T-helper 1 cell treated with Interleukin-12 subunit alpha and Interleukin-12 subunit beta and Interleukin-4 antibody, amounts not matched to agents 30 μg/mL and 1 μg/mL, for 36 hours (primary cell): ENCODE measurements at regions not wholly inside any gene's neighbourhood (a gene's known extent, or its start where the extent isn't known, plus 50 kb on each side); places are given as distances from the start of the nearest gene placed in this dataset.

Source experiments
- H3K27ac Mint-ChIP-seq: one replicate; pipeline ENCODE4 v1.8.0; 2021; ENCODE audit warnings: mild to moderate bottlenecking, mixed read lengths
- H3K27me3 Mint-ChIP-seq: one replicate; pipeline ENCODE4 v1.8.0; 2021; ENCODE audit warnings: low read depth, mixed read lengths
- H3K36me3 Mint-ChIP-seq: one replicate; pipeline ENCODE4 v1.8.0; 2021; ENCODE audit warnings: low read depth, mixed read lengths
- H3K4me1 Mint-ChIP-seq: one replicate; pipeline ENCODE4 v1.8.0; 2021; ENCODE audit warnings: low read depth, mixed read lengths
- H3K4me3 Mint-ChIP-seq: one replicate; pipeline ENCODE4 v1.8.0; 2021; ENCODE audit warnings: mild to moderate bottlenecking, moderate library complexity, mixed read lengths
- H3K9me3 Mint-ChIP-seq: one replicate; pipeline ENCODE4 v1.8.0; 2021; ENCODE audit warnings: mixed read lengths

DNA sequence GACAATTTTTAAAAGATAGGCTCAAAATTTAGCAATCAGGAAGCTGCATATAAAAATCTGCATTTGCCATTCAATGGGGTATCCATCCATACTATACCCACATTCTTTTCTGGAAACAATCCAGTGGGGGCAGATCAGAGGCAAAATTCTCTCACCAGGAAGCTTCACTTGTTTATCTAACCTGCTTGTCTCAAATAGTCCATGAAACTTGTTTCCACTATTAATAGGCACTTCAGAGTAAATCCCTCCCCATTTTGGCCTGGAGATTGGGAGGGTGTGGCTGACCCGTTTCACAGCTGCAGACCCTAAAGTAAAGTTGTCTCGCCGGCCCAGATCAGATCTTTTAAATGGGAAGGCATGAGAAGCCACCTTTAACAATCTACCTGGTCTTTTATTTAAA is 139.4 kb upstream of the CPNE8 start:
- no peaks in the 10 kb centered on the region for H3K4me1 Mint-ChIP-seq
- no peaks in the 10 kb centered on the region for H3K9me3 Mint-ChIP-seq
- no peak overlapping the region for H3K27ac Mint-ChIP-seq
- no peaks in the 10 kb centered on the region for H3K27me3 Mint-ChIP-seq
- no peak overlapping the region for H3K4me3 Mint-ChIP-seq
- H3K36me3 Mint-ChIP-seq = no peaks in the 10 kb centered on the region

DNA sequence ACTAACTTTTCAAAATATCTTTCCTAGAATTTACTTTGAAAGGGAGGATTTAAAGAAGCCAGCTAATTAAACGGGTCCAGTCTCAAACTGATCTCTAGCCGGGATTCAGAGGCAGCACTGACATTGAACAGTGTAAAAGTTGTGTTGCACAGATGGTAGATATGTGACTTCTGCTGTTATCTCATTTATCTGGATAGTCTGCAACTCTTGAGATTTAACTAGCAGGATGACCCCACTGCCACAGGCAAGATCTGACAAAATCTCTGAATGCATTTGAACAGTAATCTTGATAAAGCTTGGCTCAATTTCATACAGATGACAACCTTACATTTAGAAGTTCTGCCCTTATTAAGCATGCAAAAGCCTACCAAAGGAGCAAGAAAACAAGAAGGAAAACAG is 138.0 kb upstream of the CPNE8 start:
- no peaks in the 10 kb centered on the region for H3K36me3 Mint-ChIP-seq
- H3K9me3 Mint-ChIP-seq = no peaks in the 10 kb centered on the region
- H3K27me3 Mint-ChIP-seq = no peaks in the 10 kb centered on the region
- H3K4me3 Mint-ChIP-seq = no peak overlapping the region
- H3K27ac Mint-ChIP-seq = no peak overlapping the region
- H3K4me1 Mint-ChIP-seq = no peaks in the 10 kb centered on the region

DNA sequence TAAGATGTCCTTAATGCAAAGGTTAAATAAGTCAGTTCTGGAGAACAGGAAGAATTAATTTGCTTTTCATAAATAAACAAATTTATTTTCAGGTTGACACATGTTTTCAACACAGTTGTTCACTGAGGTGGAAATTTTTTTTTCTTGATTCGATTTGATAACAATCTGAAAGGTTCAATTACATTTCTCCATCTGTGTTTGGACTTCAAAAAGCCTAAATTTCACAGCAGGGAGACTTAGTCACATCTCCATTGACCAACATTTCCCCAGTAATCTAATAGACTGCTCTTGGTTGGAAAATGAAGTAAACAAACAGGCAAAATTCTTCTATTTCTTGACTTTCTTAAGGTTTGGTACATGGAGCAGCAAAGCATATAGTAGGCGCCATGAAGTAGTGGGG is 134.9 kb upstream of the CPNE8 start:
- H3K27ac Mint-ChIP-seq = no peak overlapping the region
- no peaks in the 10 kb centered on the region for H3K27me3 Mint-ChIP-seq
- H3K9me3 Mint-ChIP-seq = no peaks in the 10 kb centered on the region
- no peaks in the 10 kb centered on the region for H3K4me1 Mint-ChIP-seq
- H3K36me3 Mint-ChIP-seq = no peaks in the 10 kb centered on the region
- no peak overlapping the region for H3K4me3 Mint-ChIP-seq

DNA sequence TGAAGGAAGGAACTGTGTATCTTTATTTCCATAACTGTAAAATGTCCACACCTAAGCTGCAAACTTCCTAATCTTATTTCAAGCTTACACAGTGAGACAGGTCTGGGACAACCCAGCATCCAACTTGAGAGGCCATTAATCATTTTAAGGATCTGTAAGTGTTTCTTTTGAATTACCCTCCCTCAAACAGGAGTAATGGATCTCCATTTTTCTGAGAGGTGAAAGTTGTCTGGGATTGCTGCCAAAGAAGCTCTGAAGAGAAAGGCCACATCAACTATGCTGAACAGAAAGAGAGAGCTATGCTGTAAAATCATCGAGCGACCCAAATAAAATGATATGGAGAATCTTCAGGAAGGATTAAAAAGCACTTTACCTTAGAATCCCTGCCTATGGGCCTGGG is 131.7 kb upstream of the CPNE8 start:
- H3K36me3 Mint-ChIP-seq = no peaks in the 10 kb centered on the region
- H3K4me1 Mint-ChIP-seq = no peaks in the 10 kb centered on the region
- no peaks in the 10 kb centered on the region for H3K9me3 Mint-ChIP-seq
- H3K4me3 Mint-ChIP-seq = no peak overlapping the region
- H3K27me3 Mint-ChIP-seq = no peaks in the 10 kb centered on the region
- no peak overlapping the region for H3K27ac Mint-ChIP-seq

DNA sequence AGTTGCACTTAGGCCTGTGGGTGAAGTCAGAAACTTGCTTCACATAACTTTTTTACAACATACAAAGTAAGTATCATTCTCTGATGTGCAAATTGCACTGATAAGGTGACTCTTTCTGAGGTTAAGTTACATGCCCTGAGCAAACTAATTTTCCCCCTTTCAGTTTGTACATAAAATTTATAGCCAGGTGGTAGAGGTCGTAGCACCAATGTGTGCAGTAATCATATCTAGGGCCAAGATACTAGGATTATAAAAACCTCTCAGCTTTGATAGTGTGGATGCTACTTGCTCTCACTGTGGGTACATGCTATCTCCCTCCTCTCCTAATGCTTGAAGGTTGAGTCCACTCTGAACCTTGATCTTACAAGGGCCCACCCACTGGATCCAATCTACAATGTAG is 130.7 kb upstream of the CPNE8 start:
- H3K27ac Mint-ChIP-seq = no peak overlapping the region
- no peaks in the 10 kb centered on the region for H3K9me3 Mint-ChIP-seq
- no peaks in the 10 kb centered on the region for H3K4me1 Mint-ChIP-seq
- H3K4me3 Mint-ChIP-seq = no peak overlapping the region
- H3K27me3 Mint-ChIP-seq = no peaks in the 10 kb centered on the region
- H3K36me3 Mint-ChIP-seq = no peaks in the 10 kb centered on the region

DNA sequence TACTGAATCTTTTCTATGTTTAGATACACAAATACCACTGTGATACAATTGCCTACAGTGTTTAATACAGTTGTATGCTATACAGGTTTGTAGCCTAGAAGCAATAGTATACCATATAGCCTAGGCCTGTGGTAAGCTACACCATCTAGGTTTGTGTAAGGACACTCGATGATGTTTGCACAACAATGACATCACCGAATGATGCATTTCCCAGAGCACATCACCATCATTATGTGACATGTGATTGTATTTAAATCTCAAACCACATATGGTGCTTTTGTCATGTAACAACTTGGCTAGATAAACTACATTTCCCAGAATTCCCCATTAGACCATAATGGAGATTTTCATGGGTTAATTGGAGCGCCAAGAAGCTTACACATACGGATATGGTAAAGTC is 128.4 kb upstream of the CPNE8 start:
- Mint-ChIP-seq H3K4me1 (no peaks in the 10 kb centered on the region), H3K27me3 (no peaks in the 10 kb centered on the region), H3K4me3 (no peak overlapping the region), H3K36me3 (no peaks in the 10 kb centered on the region), H3K9me3 (no peaks in the 10 kb centered on the region), H3K27ac (no peak overlapping the region)

DNA sequence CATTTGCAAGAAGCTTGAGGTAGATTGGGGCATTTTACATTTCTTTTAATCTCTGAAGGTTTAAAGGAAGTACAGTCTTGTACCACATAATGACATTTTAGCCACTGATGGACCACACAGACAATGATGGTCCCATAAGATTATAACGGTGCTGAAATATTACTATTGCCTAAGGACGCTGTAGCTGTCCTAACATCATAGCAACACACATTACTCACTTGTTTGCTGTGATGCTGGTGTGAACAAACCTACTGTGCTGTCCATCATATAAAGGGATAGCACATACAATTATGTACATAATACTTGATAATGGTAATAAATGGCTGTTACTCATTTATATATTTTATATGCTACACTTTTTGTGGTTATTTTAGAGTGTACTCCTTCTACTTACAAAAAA is 127.1 kb upstream of the CPNE8 start:
- no peaks in the 10 kb centered on the region for H3K36me3 Mint-ChIP-seq
- H3K4me3 Mint-ChIP-seq = no peak overlapping the region
- H3K9me3 Mint-ChIP-seq = no peaks in the 10 kb centered on the region
- H3K27me3 Mint-ChIP-seq = no peaks in the 10 kb centered on the region
- H3K4me1 Mint-ChIP-seq = no peaks in the 10 kb centered on the region
- no peak overlapping the region for H3K27ac Mint-ChIP-seq

DNA sequence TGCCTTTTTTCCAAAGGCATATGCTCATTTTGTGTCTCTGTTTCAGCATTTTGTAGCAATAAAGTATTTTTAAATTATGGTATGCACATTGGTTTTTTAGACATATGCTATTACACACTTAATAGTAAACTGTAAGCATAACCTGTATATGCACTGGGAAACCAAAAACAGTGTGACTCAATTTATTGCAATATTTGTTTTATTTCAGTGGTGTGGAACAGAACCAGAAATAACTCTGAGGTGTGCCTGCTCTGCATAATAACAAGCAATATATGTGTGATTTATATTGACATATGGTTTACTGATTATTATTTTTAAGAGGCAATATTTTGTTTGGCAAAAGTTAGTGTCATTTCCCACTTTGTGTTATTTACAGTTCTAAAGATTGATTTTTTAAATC is 126.6 kb upstream of the CPNE8 start:
- H3K9me3 Mint-ChIP-seq = no peaks in the 10 kb centered on the region
- no peaks in the 10 kb centered on the region for H3K4me1 Mint-ChIP-seq
- no peak overlapping the region for H3K27ac Mint-ChIP-seq
- no peak overlapping the region for H3K4me3 Mint-ChIP-seq
- H3K27me3 Mint-ChIP-seq = no peaks in the 10 kb centered on the region
- no peaks in the 10 kb centered on the region for H3K36me3 Mint-ChIP-seq

DNA sequence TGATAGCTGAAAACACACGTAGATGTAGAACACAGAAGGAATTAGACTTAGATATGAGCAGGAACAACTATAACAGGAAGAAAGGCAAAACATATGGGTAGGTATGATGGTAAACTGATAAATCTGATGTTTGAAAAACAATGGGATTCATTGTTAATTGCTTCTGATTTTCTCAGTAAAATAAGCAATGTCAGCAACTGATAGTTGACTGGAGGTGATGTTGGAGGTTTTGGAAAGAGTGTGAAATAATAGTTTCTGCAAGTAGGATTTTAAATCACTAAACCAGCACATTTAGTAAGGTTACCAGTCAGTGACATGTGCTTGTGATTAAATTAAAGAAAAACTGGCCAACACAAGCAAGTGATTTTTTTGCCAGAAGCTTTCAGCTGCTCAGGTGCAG is 123.0 kb upstream of the CPNE8 start:
- no peaks in the 10 kb centered on the region for H3K36me3 Mint-ChIP-seq
- H3K27me3 Mint-ChIP-seq = no peaks in the 10 kb centered on the region
- no peak overlapping the region for H3K4me3 Mint-ChIP-seq
- no peaks in the 10 kb centered on the region for H3K9me3 Mint-ChIP-seq
- no peak overlapping the region for H3K27ac Mint-ChIP-seq
- no peaks in the 10 kb centered on the region for H3K4me1 Mint-ChIP-seq

DNA sequence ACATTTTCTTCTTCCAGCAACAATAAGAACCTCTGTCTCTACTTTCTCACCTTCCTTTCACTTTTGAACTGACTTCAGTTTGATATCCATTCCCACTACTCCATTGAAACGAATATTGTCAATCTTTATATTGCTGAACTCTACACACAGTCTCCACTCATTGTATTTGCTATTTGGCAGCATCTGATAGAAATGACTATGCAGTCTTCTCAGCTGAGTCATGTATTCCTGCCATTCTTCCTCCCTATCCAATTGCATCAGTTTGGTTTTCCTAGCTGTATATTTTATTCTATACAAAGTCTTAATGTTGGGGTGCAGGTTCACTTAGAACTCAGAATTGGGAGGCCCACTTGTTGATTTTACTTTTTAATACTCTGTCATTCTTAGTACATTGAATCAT is 107.5 kb upstream of the CPNE8 start:
- H3K27ac Mint-ChIP-seq = no peak overlapping the region
- no peaks in the 10 kb centered on the region for H3K27me3 Mint-ChIP-seq
- H3K4me3 Mint-ChIP-seq = no peak overlapping the region
- H3K9me3 Mint-ChIP-seq = peaks cover 2% of the 10 kb centered on the region
- no peaks in the 10 kb centered on the region for H3K36me3 Mint-ChIP-seq
- H3K4me1 Mint-ChIP-seq = no peaks in the 10 kb centered on the region

DNA sequence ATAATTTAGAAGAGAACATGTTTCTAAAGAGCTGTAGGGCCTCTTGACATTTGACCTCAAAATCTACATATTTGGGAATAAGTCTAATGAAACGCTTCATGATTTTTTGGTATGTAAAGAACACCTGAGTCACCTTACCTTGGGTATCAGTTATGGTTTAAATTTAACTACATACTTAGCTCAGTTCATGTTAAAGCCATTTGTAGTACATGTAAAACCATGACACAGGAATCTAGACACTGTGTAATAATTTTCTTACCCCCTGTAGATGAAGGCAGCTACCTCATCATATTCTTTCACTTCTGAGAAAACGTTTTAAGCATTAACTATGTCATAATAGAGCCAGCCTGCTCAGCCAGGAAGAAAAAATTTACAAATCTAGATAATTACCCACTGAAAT is 105.8 kb upstream of the CPNE8 start:
- Mint-ChIP-seq H3K27ac (no peak overlapping the region), H3K36me3 (no peaks in the 10 kb centered on the region), H3K9me3 (peaks cover 3% of the 10 kb centered on the region), H3K4me1 (no peaks in the 10 kb centered on the region), H3K4me3 (no peak overlapping the region), H3K27me3 (no peaks in the 10 kb centered on the region)

DNA sequence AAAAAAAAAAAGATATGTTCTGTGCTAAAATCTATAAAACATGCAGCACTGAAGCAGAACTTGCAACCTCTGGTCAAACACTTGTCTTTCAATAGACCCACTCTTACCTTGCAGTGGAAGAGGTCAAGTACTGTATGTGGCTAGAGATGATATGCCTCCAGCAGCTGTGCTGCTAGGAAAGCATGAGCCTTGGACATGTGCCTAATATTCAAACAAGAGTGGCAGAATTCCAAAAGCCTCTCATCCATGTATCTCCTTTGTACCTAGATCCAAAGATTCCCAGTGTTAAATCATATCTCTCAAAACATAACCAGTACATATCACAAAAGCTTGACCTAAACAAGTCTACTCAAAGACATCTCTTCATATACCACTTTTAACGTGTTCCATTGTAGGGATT is 105.0 kb upstream of the CPNE8 start:
- H3K9me3 Mint-ChIP-seq = peaks cover 3% of the 10 kb centered on the region
- H3K27me3 Mint-ChIP-seq = no peaks in the 10 kb centered on the region
- no peaks in the 10 kb centered on the region for H3K36me3 Mint-ChIP-seq
- no peak overlapping the region for H3K4me3 Mint-ChIP-seq
- H3K4me1 Mint-ChIP-seq = no peaks in the 10 kb centered on the region
- H3K27ac Mint-ChIP-seq = no peak overlapping the region

DNA sequence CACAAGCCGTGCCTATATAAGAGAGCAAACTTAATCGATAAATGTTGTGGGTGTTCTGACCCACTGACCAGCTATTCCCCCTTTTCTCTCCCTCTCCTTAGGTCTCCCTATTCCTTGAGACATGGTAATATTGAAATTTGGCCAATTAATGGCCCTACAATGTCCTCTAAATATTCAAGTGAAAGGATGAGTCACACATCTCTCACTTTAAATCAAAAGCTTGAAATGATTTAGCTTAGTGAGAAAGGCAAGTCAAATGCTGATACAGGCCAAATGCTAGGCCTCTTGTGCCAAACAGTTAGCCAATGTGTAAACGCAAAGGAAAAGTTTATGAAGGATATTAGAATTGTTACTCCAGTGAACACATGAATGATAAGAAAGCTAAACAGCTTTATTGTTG is 102.2 kb upstream of the CPNE8 start:
- Mint-ChIP-seq H3K4me3 (no peak overlapping the region), H3K9me3 (peaks cover 3% of the 10 kb centered on the region), H3K4me1 (no peaks in the 10 kb centered on the region), H3K36me3 (no peaks in the 10 kb centered on the region), H3K27ac (no peak overlapping the region), H3K27me3 (no peaks in the 10 kb centered on the region)

DNA sequence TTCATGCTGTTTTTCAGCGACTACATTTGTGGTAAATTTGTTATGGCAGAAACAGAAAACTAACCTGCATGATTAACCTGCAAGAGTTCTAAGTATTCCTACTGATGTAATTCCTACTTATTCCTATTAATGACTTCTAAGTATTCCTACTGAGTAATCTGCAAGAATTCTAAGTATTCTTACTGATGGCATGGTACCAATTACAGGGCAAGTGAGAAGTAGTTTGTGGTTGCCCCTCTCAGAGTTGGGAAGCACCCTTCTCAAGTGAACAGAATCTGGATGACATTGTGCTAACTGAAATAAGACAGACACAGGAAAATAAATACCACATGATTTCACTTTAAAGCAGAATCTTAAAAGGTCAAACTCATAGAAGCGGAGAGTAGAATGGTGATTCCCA is 100.9 kb upstream of the CPNE8 start:
- Mint-ChIP-seq H3K9me3 (peaks cover 3% of the 10 kb centered on the region), H3K27ac (no peak overlapping the region), H3K4me1 (no peaks in the 10 kb centered on the region), H3K4me3 (no peak overlapping the region), H3K27me3 (no peaks in the 10 kb centered on the region), H3K36me3 (no peaks in the 10 kb centered on the region)

DNA sequence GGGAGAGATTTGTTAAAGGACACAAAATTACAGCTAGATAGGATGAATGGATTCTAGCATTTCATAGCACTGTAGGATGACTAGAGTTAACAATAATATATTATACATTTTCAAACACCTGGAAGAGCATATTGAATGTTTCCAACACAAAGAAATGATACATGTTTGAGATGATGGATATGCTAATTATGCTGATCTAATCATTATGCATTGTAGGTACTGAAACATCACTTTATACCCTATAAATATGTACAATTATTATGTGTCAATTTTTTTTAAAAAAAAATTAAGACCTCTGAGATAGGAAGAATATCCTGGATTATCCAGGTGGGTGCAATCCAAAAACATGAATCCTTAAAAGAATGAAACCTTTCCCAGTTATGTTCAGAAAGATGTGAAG is 100.3 kb upstream of the CPNE8 start:
- Mint-ChIP-seq H3K27me3 (no peaks in the 10 kb centered on the region), H3K4me1 (no peaks in the 10 kb centered on the region), H3K27ac (no peak overlapping the region), H3K36me3 (no peaks in the 10 kb centered on the region), H3K4me3 (no peak overlapping the region), H3K9me3 (peaks cover 3% of the 10 kb centered on the region)

DNA sequence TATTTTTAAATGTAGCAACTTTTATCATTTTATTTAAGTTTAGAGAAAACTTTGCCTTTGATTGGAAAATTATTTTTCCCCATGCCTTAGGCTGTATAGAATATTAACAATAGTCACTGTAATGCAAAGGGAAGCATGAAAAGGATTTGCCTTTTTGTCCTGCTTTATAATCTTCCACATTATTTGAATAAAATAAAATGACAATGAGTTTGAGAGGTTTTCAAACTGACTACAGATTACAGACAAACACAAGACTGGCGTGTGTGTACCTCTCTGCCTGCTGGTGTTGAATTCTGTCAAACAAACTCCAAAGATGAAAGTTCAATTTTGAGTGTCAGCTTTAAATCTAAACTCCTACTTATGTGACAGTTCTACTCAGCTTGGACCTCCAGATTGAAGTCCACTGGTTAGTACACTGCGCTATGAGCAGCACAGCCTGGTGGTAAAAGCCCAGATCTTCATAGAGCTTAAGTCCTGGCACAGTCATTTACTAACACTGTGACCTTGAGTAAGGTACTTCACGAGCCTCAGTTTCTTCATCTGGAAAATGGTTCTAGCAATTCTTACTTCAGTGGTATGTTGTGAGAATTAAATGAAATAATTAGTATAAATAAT is 98.3 kb upstream of the CPNE8 start:
- no peak overlapping the region for H3K27ac Mint-ChIP-seq
- H3K36me3 Mint-ChIP-seq = no peaks in the 10 kb centered on the region
- H3K4me3 Mint-ChIP-seq = no peak overlapping the region
- H3K4me1 Mint-ChIP-seq = no peaks in the 10 kb centered on the region
- no peaks in the 10 kb centered on the region for H3K27me3 Mint-ChIP-seq
- peaks cover 3% of the 10 kb centered on the region for H3K9me3 Mint-ChIP-seq
